ENCODE measurements at regions not wholly inside any gene's neighbourhood (a gene's known extent, or its start where the extent isn't known, plus 50 kb on each side); places are given as distances from the start of the nearest gene placed in this dataset.

- Histone ChIP-seq H3K9ac (ENCODE audit: low read length) (no peak overlapping the region), H3K9me3 (ENCODE audit: control insufficient read depth, low read length) (no peaks in the 10 kb centered on the region), H3K27me3 (replicated peaks; ENCODE audit: control insufficient read depth, insufficient read depth, low read length) (no peaks in the 10 kb centered on the region), H3K4me1 (ENCODE audit: control insufficient read depth, insufficient read depth, low read length) (no peaks in the 10 kb centered on the region), H3K36me3 (ENCODE audit: control insufficient read depth, insufficient read depth, low read length, severe bottlenecking) (no peaks in the 10 kb centered on the region), H3K4me3 (ENCODE audit: low read length) (no peak overlapping the region)
- no peak for DNase-seq (ENCODE audit: low read depth)
Measured at GRCh38 chr12:91496337-91496736, 313.7 kb upstream of the DCN start.

- H3K36me3 ChIP-seq (ENCODE audit: control insufficient read depth, insufficient read depth, low read length, severe bottlenecking), result no peaks in the 10 kb centered on the region
Measured at GRCh38 chr12:91493308-91493707, 310.7 kb upstream of the DCN start.

GRCh38 chr12:91492648-91493047 lies 310.0 kb upstream of the DCN start:
- DNase-seq (ENCODE audit: low read depth), result no peak
- Histone ChIP-seq H3K9me3 (ENCODE audit: control insufficient read depth, low read length) (no peaks in the 10 kb centered on the region), H3K36me3 (ENCODE audit: control insufficient read depth, insufficient read depth, low read length, severe bottlenecking) (no peaks in the 10 kb centered on the region), H3K4me3 (ENCODE audit: low read length) (no peak overlapping the region), H3K27me3 (replicated peaks; ENCODE audit: control insufficient read depth, insufficient read depth, low read length) (no peaks in the 10 kb centered on the region), H3K4me1 (ENCODE audit: control insufficient read depth, insufficient read depth, low read length) (no peaks in the 10 kb centered on the region), H3K9ac (ENCODE audit: low read length) (no peak overlapping the region)

More at GRCh38 chr12:91493308-91493707, 310.7 kb upstream of the DCN start:
- Histone ChIP-seq H3K9ac (ENCODE audit: low read length) (no peak overlapping the region), H3K4me1 (ENCODE audit: control insufficient read depth, insufficient read depth, low read length) (no peaks in the 10 kb centered on the region), H3K9me3 (ENCODE audit: control insufficient read depth, low read length) (no peaks in the 10 kb centered on the region), H3K4me3 (ENCODE audit: low read length) (no peak overlapping the region), H3K27me3 (replicated peaks; ENCODE audit: control insufficient read depth, insufficient read depth, low read length) (no peaks in the 10 kb centered on the region)
- DNase-seq (ENCODE audit: low read depth), result no peak

- no peak for DNase-seq (ENCODE audit: low read depth)
- Histone ChIP-seq H3K9ac (ENCODE audit: low read length) (no peak overlapping the region), H3K9me3 (ENCODE audit: control insufficient read depth, low read length) (no peaks in the 10 kb centered on the region), H3K4me1 (ENCODE audit: control insufficient read depth, insufficient read depth, low read length) (no peaks in the 10 kb centered on the region), H3K36me3 (ENCODE audit: control insufficient read depth, insufficient read depth, low read length, severe bottlenecking) (no peaks in the 10 kb centered on the region), H3K4me3 (ENCODE audit: low read length) (no peak overlapping the region), H3K27me3 (replicated peaks; ENCODE audit: control insufficient read depth, insufficient read depth, low read length) (no peaks in the 10 kb centered on the region)
Measured at GRCh38 chr12:91490667-91491311, 308.2 kb upstream of the DCN start.

GRCh38 chr12:91483471-91483985 lies 300.9 kb upstream of the DCN start:
- Histone ChIP-seq H3K9me3 (ENCODE audit: control insufficient read depth, low read length) (no peaks in the 10 kb centered on the region), H3K27me3 (replicated peaks; ENCODE audit: control insufficient read depth, insufficient read depth, low read length) (no peaks in the 10 kb centered on the region), H3K4me3 (ENCODE audit: low read length) (no peak overlapping the region), H3K9ac (ENCODE audit: low read length) (no peak overlapping the region), H3K36me3 (ENCODE audit: control insufficient read depth, insufficient read depth, low read length, severe bottlenecking) (no peaks in the 10 kb centered on the region), H3K4me1 (ENCODE audit: control insufficient read depth, insufficient read depth, low read length) (no peaks in the 10 kb centered on the region)
- no peak for DNase-seq (ENCODE audit: low read depth)

- H3K27me3 ChIP-seq (replicated peaks; ENCODE audit: control insufficient read depth, insufficient read depth, low read length), result no peaks in the 10 kb centered on the region
- H3K9ac ChIP-seq (ENCODE audit: low read length), result no peak overlapping the region
- no peaks in the 10 kb centered on the region for H3K36me3 ChIP-seq (ENCODE audit: control insufficient read depth, insufficient read depth, low read length, severe bottlenecking)
- DNase-seq (ENCODE audit: low read depth), result no peak
- no peaks in the 10 kb centered on the region for H3K4me1 ChIP-seq (ENCODE audit: control insufficient read depth, insufficient read depth, low read length)
- no peak overlapping the region for H3K4me3 ChIP-seq (ENCODE audit: low read length)
- no peaks in the 10 kb centered on the region for H3K9me3 ChIP-seq (ENCODE audit: control insufficient read depth, low read length)
Measured at GRCh38 chr12:91482231-91482630, 299.6 kb upstream of the DCN start.

GRCh38 chr12:91478500-91478899 lies 295.9 kb upstream of the DCN start:
- H3K4me1 ChIP-seq (ENCODE audit: control insufficient read depth, insufficient read depth, low read length), result no peaks in the 10 kb centered on the region
- no peak overlapping the region for H3K9ac ChIP-seq (ENCODE audit: low read length)
- H3K9me3 ChIP-seq (ENCODE audit: control insufficient read depth, low read length), result no peaks in the 10 kb centered on the region
- no peak overlapping the region for H3K4me3 ChIP-seq (ENCODE audit: low read length)
- no peak for DNase-seq (ENCODE audit: low read depth)
- no peaks in the 10 kb centered on the region for H3K27me3 ChIP-seq (replicated peaks; ENCODE audit: control insufficient read depth, insufficient read depth, low read length)
- H3K36me3 ChIP-seq (ENCODE audit: control insufficient read depth, insufficient read depth, low read length, severe bottlenecking), result no peaks in the 10 kb centered on the region

- Histone ChIP-seq H3K9ac (ENCODE audit: low read length) (no peak overlapping the region), H3K27me3 (replicated peaks; ENCODE audit: control insufficient read depth, insufficient read depth, low read length) (no peaks in the 10 kb centered on the region), H3K4me1 (ENCODE audit: control insufficient read depth, insufficient read depth, low read length) (no peaks in the 10 kb centered on the region), H3K36me3 (ENCODE audit: control insufficient read depth, insufficient read depth, low read length, severe bottlenecking) (no peaks in the 10 kb centered on the region), H3K9me3 (ENCODE audit: control insufficient read depth, low read length) (no peaks in the 10 kb centered on the region), H3K4me3 (ENCODE audit: low read length) (no peak overlapping the region)
- no peak for DNase-seq (ENCODE audit: low read depth)
Measured at GRCh38 chr12:91467686-91468085, 285.1 kb upstream of the DCN start.

- Histone ChIP-seq H3K9ac (ENCODE audit: low read length) (no peak overlapping the region), H3K27me3 (replicated peaks; ENCODE audit: control insufficient read depth, insufficient read depth, low read length) (no peaks in the 10 kb centered on the region), H3K4me1 (ENCODE audit: control insufficient read depth, insufficient read depth, low read length) (no peaks in the 10 kb centered on the region), H3K36me3 (ENCODE audit: control insufficient read depth, insufficient read depth, low read length, severe bottlenecking) (no peaks in the 10 kb centered on the region), H3K4me3 (ENCODE audit: low read length) (no peak overlapping the region), H3K9me3 (ENCODE audit: control insufficient read depth, low read length) (no peaks in the 10 kb centered on the region)
- DNase-seq (ENCODE audit: low read depth), result no peak
Measured at GRCh38 chr12:91461061-91461460, 278.4 kb upstream of the DCN start.

GRCh38 chr12:91460469-91460868 lies 277.9 kb upstream of the DCN start:
- Histone ChIP-seq H3K27me3 (replicated peaks; ENCODE audit: control insufficient read depth, insufficient read depth, low read length) (no peaks in the 10 kb centered on the region), H3K36me3 (ENCODE audit: control insufficient read depth, insufficient read depth, low read length, severe bottlenecking) (no peaks in the 10 kb centered on the region), H3K4me3 (ENCODE audit: low read length) (no peak overlapping the region), H3K9me3 (ENCODE audit: control insufficient read depth, low read length) (no peaks in the 10 kb centered on the region), H3K4me1 (ENCODE audit: control insufficient read depth, insufficient read depth, low read length) (no peaks in the 10 kb centered on the region), H3K9ac (ENCODE audit: low read length) (no peak overlapping the region)
- no peak for DNase-seq (ENCODE audit: low read depth)

- Histone ChIP-seq H3K4me3 (ENCODE audit: low read length) (no peak overlapping the region), H3K9me3 (ENCODE audit: control insufficient read depth, low read length) (no peaks in the 10 kb centered on the region), H3K9ac (ENCODE audit: low read length) (no peak overlapping the region), H3K36me3 (ENCODE audit: control insufficient read depth, insufficient read depth, low read length, severe bottlenecking) (no peaks in the 10 kb centered on the region), H3K27me3 (replicated peaks; ENCODE audit: control insufficient read depth, insufficient read depth, low read length) (no peaks in the 10 kb centered on the region), H3K4me1 (ENCODE audit: control insufficient read depth, insufficient read depth, low read length) (no peaks in the 10 kb centered on the region)
- DNase-seq (ENCODE audit: low read depth), result no peak
Measured at GRCh38 chr12:91455321-91455720, 272.7 kb upstream of the DCN start.

GRCh38 chr12:91454179-91454578 lies 271.6 kb upstream of the DCN start:
- no peak for DNase-seq (ENCODE audit: low read depth)
- Histone ChIP-seq H3K27me3 (replicated peaks; ENCODE audit: control insufficient read depth, insufficient read depth, low read length) (no peaks in the 10 kb centered on the region), H3K9me3 (ENCODE audit: control insufficient read depth, low read length) (peaks cover 5% of the 10 kb centered on the region), H3K36me3 (ENCODE audit: control insufficient read depth, insufficient read depth, low read length, severe bottlenecking) (no peaks in the 10 kb centered on the region), H3K9ac (ENCODE audit: low read length) (no peak overlapping the region), H3K4me3 (ENCODE audit: low read length) (no peak overlapping the region), H3K4me1 (ENCODE audit: control insufficient read depth, insufficient read depth, low read length) (no peaks in the 10 kb centered on the region)
